GM19035 (cell line): ENCODE measurements at regions not wholly inside any gene's neighbourhood (a gene's known extent, or its start where the extent isn't known, plus 50 kb on each side); places are given as distances from the start of the nearest gene placed in this dataset.

Source experiments
- ATAC-seq: cut with Tn5 transposase; IDR thresholded peaks from one replicate; pipeline ENCODE4 v1.9.1; 2021; ENCODE audit not compliant: unreplicated experiment

- no peak for ATAC-seq
Observed at GRCh38 chr20:54356801-54357200, 118.6 kb upstream of the DOK5 start.

- ATAC-seq, result no peak
Observed at GRCh38 chr20:54361475-54361874, 113.9 kb upstream of the DOK5 start.

GRCh38 chr20:54362283-54362682 is 113.1 kb upstream of the DOK5 start:
- no peak for ATAC-seq

- ATAC-seq, result no peak
Observed at GRCh38 chr20:54364365-54364764, 111.0 kb upstream of the DOK5 start.

- no peak for ATAC-seq
Observed at GRCh38 chr20:54364919-54365318, 110.5 kb upstream of the DOK5 start.

GRCh38 chr20:54366669-54367344 is 108.6 kb upstream of the DOK5 start:
- ATAC-seq, result no peak

- no peak for ATAC-seq
Observed at GRCh38 chr20:54368570-54368969, 106.8 kb upstream of the DOK5 start.

- no peak for ATAC-seq
Observed at GRCh38 chr20:54372313-54372712, 103.1 kb upstream of the DOK5 start.

- ATAC-seq, result no peak
Observed at GRCh38 chr20:54377992-54378773, 97.2 kb upstream of the DOK5 start.

- ATAC-seq, result no peak
Observed at GRCh38 chr20:54379893-54380584, 95.4 kb upstream of the DOK5 start.

GRCh38 chr20:54382419-54382818 is 93.0 kb upstream of the DOK5 start:
- ATAC-seq, result no peak

GRCh38 chr20:54385746-54386145 is 89.6 kb upstream of the DOK5 start:
- ATAC-seq, result no peak

- ATAC-seq, result no peak
Observed at GRCh38 chr20:54389596-54390280, 85.7 kb upstream of the DOK5 start.

- ATAC-seq, result no peak
Observed at GRCh38 chr20:54397292-54398140, 77.9 kb upstream of the DOK5 start.

- ATAC-seq, result no peak
Observed at GRCh38 chr20:54398814-54399213, 76.6 kb upstream of the DOK5 start.

- ATAC-seq, result no peak
Observed at GRCh38 chr20:54405540-54405939, 69.9 kb upstream of the DOK5 start.

GRCh38 chr20:54407459-54407858 is 67.9 kb upstream of the DOK5 start:
- no peak for ATAC-seq

GRCh38 chr20:54415967-54416366 is 59.4 kb upstream of the DOK5 start:
- no peak for ATAC-seq

- no peak for ATAC-seq
Observed at GRCh38 chr20:54416770-54417169, 58.6 kb upstream of the DOK5 start.

- no peak for ATAC-seq
Observed at GRCh38 chr20:54419531-54419930, 55.9 kb upstream of the DOK5 start.
